ENCODE measurements at regions not wholly inside any gene's neighbourhood (a gene's known extent, or its start where the extent isn't known, plus 50 kb on each side); places are given as distances from the start of the nearest gene placed in this dataset.
"Not testable (repeated sequence)": the region's sequence is repeated elsewhere in the genome, so short reads cannot be mapped to it uniquely, and the experiment has no call there.

DNA sequence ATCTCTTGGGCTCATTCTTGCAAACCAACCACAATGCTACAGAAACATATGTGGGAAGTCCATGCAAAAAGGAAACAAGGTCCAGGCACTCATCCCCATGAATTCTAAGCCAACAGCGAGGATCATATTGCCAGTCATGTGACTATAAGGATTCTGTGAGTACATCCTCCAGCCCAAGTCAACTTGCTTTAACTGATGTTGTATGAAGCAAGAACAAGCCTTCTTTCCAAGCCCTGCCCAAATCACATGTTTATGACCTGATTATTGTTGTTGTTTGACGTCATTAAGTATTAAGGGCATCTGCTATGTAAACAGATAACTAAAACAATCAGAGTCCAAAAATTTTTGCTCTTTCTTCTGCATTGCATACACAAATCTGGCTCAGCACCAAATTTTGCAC, 78.2 kb upstream of the MON1B start:
- no peak overlapping the region for H3K4me3 ChIP-seq (ENCODE audit: low read depth, low read length)
- no peak for TF ChIP-seq CTCF (conservative IDR thresholded peaks at IDR 0.05; ENCODE audit: low read depth, low read length)
- no peak for DNase-seq (ENCODE audit: low read depth)

DNA sequence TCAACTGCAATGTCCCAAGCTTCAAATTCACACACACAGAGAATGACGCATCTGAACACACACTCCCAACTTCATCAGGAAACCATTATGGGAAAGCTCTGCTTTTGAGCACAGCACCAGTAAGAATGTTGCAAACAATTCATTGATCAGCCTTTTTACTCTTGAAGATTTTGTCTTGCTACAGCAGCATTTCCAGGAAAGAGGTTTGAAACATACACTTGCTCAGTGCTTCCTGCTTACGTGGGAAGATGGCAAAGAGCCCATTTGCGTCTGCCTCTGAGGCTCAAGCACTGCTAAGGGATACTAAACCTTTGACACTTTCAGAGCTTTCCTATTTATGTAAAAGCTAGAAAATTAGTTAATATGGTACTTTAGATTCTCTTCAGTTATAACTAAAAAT, 77.2 kb upstream of the MON1B start:
- DNase-seq (ENCODE audit: low read depth), result no peak
- H3K4me3 ChIP-seq (ENCODE audit: low read depth, low read length), result no peak overlapping the region
- no peak for TF ChIP-seq CTCF (conservative IDR thresholded peaks at IDR 0.05; ENCODE audit: low read depth, low read length)

DNA sequence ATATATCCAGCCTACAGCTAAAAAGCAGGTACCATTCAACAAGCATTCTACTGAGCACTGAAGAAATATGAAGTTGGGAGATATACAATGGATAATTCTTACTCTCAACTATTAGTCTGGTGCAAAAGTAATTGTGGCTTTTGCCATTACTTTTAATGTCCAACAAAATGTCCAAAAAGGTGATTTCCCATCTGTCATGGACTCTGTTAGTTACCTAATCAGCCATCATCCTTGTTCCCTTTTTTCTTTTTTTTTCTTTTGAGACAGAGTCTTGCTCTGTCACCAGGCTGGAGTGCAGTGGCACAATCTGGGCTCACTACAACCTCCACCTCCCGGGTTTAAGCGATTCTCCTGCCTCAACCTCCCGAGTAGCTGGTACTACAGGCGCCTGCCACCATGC, 76.6 kb upstream of the MON1B start:
- not testable (repeated sequence) for H3K4me3 ChIP-seq (ENCODE audit: low read depth, low read length); DNase-seq (ENCODE audit: low read depth)

DNA sequence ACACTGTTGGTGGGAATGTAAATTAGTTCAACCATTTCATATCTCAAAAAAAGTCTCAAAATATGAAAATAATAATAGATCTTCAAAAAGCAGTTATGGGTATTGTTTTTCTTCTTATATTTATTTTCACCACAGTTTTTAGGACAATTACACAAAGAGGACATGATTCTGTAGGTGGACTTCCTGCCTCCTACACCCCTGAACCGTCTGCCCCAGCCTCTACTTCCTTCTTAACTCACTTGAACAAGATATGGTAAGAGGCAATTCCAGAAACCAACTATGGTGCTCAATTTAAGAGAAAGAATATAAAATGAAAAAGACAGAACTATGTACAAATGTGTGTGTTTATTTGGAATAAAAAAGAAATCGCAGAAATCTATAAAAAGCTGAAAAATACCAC, 74.1 kb upstream of the MON1B start:
- TF ChIP-seq CTCF (conservative IDR thresholded peaks at IDR 0.05; ENCODE audit: low read depth, low read length), result no peak
- DNase-seq (ENCODE audit: low read depth), result no peak
- H3K4me3 ChIP-seq (ENCODE audit: low read depth, low read length), result no peak overlapping the region

DNA sequence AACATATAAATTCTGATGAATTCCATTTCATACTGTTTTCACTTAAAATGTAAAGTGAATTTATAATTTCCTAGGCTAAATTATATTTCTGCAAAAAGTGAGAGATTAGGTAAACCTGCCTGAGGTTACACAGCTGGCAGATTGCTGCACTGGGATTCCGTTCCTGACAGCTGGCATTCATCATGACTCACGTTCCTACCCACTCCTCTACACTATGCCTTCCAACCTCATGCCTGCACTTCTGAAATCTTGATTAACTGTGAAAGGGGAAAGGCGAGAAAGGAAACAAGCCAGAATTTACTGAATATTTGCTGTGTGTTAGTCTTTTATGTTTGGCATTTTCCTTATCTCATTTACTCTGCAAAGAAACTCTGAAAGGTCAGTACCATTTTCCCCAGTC, 73.3 kb upstream of the MON1B start:
- no peak for TF ChIP-seq CTCF (conservative IDR thresholded peaks at IDR 0.05; ENCODE audit: low read depth, low read length)
- H3K4me3 ChIP-seq (ENCODE audit: low read depth, low read length), result no peak overlapping the region
- DNase-seq (ENCODE audit: low read depth), result no peak

DNA sequence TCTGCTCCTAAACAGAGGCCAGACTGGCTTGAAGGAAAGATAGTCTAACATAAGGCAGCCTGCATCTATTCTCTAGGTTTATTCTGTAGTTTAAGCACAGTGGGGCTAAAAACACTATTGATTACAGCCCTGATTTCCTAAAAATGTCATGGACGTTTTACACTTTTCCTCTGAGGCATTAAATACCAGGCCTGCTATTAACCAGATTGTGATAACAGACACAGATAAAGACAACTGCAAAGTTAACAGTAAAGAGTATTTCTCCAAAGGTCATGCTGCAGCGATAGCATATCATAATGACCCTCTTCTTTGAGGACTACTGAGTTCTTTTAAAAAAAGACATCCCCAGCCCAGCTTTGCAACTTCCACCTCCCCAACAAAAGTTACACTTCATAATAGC, 59.6 kb upstream of the MON1B start:
- no peak for TF ChIP-seq CTCF (conservative IDR thresholded peaks at IDR 0.05; ENCODE audit: low read depth, low read length)
- no peak for DNase-seq (ENCODE audit: low read depth)
- H3K4me3 ChIP-seq (ENCODE audit: low read depth, low read length), result no peak overlapping the region

GRCh38 chr16:77132051-77132618, 58.9 kb upstream of the MON1B start:
- no peak for DNase-seq (ENCODE audit: low read depth)
- no peak overlapping the region for H3K4me3 ChIP-seq (ENCODE audit: low read depth, low read length)
- no peak for TF ChIP-seq CTCF (conservative IDR thresholded peaks at IDR 0.05; ENCODE audit: low read depth, low read length)
